Transverse colon (tissue), 4 donors: ENCODE measurements at regions not wholly inside any gene's neighbourhood (a gene's known extent, or its start where the extent isn't known, plus 50 kb on each side); places are given as distances from the start of the nearest gene placed in this dataset.

Experiments
- CTCF ChIP-seq, 5 experiments: fragments of 200-600 bp in 3 of 5; fragments of 450-650 bp in 2 of 5; sonication (generic) in 3 of 5; IDR thresholded peaks; 1 replicate in 2 of 5; 2 replicates in 3 of 5; pipeline ENCODE4 v1.5.1; 2016 to 2017; ENCODE audit warnings: antibody characterized with exemption in 5 of 5, inconsistent platforms in 3 of 5, mild to moderate bottlenecking in 2 of 5, moderate library complexity in 1 of 5
- EP300 ChIP-seq: sonication (generic); formaldehyde crosslinking; IDR thresholded peaks from one replicate; pipeline ENCODE4 v1.6.1; 2017; ENCODE audit warnings: antibody characterized with exemption, low read depth
- POLR2A ChIP-seq: fragments of 450-650 bp; IDR thresholded peaks from one replicate; pipeline ENCODE4 v1.6.1; 2016; ENCODE audit warnings: antibody characterized with exemption, mild to moderate bottlenecking, moderate library complexity
- POLR2AphosphoS5 ChIP-seq, 3 donors: sonication (generic); formaldehyde crosslinking; IDR thresholded peaks; one replicate each; pipeline ENCODE4 v1.6.1; 2016; ENCODE audit warnings: antibody characterized with exemption in 3 of 3

- no peak for TF ChIP-seq EP300
- no peak for TF ChIP-seq POLR2A
- no peak for TF ChIP-seq CTCF (IDR thresholded peaks at IDR 0.05)
- no peak for TF ChIP-seq POLR2AphosphoS5 (IDR thresholded peaks at IDR 0.05)
These were observed 954.8 kb upstream of the C9orf72 start for GRCh38 chr9:28528049-28528448.
